Activated T-helper 17 cell treated with anti-CD3 and anti-CD28 coated beads, Interleukin-2, amount 50 U/mL, for 72 hours (primary cell): ENCODE measurements at regions not wholly inside any gene's neighbourhood (a gene's known extent, or its start where the extent isn't known, plus 50 kb on each side); places are given as distances from the start of the nearest gene placed in this dataset.

Experiments used
- ATAC-seq: fragments of 150-1000 bp; cut with Tn5 transposase; replicated peaks from 2 replicates; pipeline ENCODE4 v1.10.0; 2021; ENCODE audit warnings: mild to moderate bottlenecking, moderate library complexity
- H3K27ac Mint-ChIP-seq: one replicate; pipeline ENCODE4 v1.8.0; 2022; ENCODE audit warnings: mixed read lengths
- H3K27me3 Mint-ChIP-seq: one replicate; pipeline ENCODE4 v1.8.0; 2022; ENCODE audit warnings: mixed read lengths
- H3K36me3 Mint-ChIP-seq: one replicate; pipeline ENCODE4 v1.8.0; 2022; ENCODE audit warnings: low read depth, mild to moderate bottlenecking, mixed read lengths
- H3K4me1 Mint-ChIP-seq: one replicate; pipeline ENCODE4 v1.8.0; 2022; ENCODE audit warnings: mixed read lengths
- H3K4me3 Mint-ChIP-seq: one replicate; pipeline ENCODE4 v1.8.0; 2022; ENCODE audit warnings: mild to moderate bottlenecking, mixed read lengths
- H3K9me3 Mint-ChIP-seq: one replicate; pipeline ENCODE4 v1.8.0; 2022; ENCODE audit warnings: mixed read lengths

DNA sequence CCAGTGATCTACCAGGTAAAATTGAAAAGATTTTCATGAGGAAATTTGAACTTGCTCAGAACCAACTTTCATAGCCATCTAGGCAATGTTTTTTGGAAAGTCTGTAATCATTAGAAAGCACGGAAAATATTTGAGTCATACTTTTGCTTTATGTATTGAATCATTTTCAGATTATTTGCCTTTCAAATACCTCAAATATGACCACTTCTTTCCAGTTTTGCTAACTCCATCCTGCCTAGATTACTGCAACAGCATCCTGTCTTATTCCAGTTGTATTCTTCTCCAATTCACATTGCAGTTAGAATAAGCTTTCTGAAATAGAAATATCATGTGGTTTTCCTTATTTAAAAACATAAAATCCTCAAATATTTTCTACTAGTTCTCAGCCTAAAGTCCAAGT is 239.8 kb upstream of the FAR2 start:
- Mint-ChIP-seq H3K36me3 (no peaks in the 10 kb centered on the region), H3K4me1 (no peaks in the 10 kb centered on the region), H3K4me3 (no peak overlapping the region), H3K27ac (no peak overlapping the region), H3K9me3 (peaks cover 14% of the 10 kb centered on the region), H3K27me3 (no peaks in the 10 kb centered on the region)
- no peak for ATAC-seq

DNA sequence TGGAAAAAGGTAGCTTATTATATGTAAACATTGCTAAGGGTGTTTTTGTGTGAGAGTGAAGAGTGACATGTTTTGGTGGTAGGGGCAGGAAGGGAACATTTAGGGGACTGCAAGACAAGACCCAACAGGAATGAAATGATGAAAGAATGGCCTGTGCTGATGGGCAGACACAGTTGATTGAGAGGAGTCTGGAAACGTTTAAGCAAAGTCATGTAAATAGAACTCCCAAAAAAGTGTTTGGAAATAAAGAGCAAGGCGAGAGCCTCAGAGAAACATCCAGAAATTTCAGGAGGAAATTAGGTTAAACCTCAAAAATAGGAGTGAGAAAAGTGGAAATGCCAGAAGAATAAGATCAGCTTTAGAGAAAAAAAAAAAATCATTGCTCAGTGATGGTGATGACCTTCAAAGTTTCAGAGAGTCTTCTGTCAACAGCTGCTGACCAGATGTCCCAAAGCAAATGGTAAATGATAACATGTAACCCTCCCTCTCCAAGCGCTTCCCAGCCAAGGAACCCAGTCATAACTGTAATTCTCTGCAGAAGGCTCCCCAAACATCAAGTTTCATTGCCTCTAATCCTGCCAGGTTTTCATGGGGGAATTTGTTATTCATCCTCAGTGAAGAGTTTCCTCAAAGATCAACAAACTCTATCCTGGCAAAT is 223.2 kb upstream of the FAR2 start:
- H3K9me3 Mint-ChIP-seq: no peaks in the 10 kb centered on the region
- no peak overlapping the region for H3K4me3 Mint-ChIP-seq
- H3K27me3 Mint-ChIP-seq: peaks cover 1% of the 10 kb centered on the region
- no peaks in the 10 kb centered on the region for H3K36me3 Mint-ChIP-seq
- no peaks in the 10 kb centered on the region for H3K4me1 Mint-ChIP-seq
- H3K27ac Mint-ChIP-seq: no peak overlapping the region
- ATAC-seq: no peak

DNA sequence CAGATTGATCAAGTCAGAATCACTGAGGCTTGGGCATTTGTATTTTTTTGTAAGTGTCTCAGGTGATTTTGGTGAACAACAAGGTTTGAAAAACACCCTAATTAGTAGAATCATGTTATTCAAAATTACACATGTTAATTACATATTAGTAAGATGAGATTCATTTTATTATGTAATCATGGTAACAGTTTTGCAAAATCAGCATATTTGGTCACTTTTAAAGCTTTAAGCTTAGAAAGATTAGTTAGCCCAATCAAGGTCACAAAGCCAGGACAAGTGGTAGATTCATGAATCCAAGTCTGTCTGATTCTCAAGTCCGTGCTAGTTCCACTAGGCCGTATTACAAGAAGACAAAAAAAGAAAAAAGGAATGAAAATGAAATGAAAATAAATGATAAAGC is 218.4 kb upstream of the FAR2 start:
- no peak overlapping the region for H3K4me3 Mint-ChIP-seq
- peaks cover 4% of the 10 kb centered on the region for H3K27me3 Mint-ChIP-seq
- no peaks in the 10 kb centered on the region for H3K4me1 Mint-ChIP-seq
- ATAC-seq: no peak
- H3K27ac Mint-ChIP-seq: no peak overlapping the region
- no peaks in the 10 kb centered on the region for H3K36me3 Mint-ChIP-seq
- no peaks in the 10 kb centered on the region for H3K9me3 Mint-ChIP-seq

DNA sequence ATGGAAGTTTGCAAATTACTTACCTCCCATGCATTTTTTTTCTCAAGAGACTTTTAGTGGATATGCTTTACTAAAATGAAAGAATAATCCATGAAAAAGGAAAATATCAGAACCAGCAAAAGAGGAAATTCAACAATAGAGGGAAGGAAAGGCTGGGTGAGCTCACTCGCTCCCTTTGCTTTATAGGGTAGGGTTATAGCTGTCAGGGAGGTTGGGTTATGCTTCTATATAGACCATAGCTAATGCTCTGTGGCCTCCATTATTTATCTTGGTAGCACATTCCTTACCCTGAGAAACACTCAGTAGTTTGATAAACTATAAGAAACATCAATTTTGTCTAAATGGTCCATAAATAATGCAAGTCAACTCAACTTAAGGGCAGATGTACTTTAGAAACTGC is 215.9 kb upstream of the FAR2 start:
- Mint-ChIP-seq H3K9me3 (no peaks in the 10 kb centered on the region), H3K27me3 (peaks cover 4% of the 10 kb centered on the region), H3K4me1 (no peaks in the 10 kb centered on the region), H3K36me3 (no peaks in the 10 kb centered on the region), H3K4me3 (no peak overlapping the region), H3K27ac (no peak overlapping the region)
- ATAC-seq: no peak

DNA sequence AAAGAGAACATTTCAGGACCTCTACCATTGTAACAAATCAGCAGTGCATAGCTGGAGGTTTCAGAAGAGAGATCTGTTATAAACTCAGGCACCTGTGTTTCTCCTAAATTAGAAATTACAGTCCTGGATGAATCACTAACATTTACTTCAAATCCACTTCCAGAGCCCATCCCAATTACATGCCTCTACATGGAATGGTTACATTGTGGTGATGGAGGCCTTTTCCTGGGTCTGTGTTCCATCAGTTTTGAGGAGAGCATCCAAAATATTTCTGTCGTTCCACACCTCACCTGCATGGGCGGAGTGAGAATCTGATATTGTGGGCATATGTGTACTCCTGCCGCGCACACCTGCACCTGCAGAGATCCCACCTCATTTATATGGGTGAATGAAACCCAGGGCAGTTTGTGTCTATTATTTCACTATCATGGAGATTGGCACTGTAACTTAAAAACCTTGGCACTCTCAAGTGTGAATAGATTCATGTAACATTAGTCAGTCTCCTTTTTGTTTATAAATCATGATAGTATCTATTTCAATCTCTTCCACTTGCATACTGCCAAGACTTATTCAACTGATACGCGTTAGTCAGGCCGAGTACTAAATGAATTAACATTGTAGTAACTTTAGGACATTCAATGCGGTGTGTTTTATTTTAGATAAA is 215.1 kb upstream of the FAR2 start:
- no peaks in the 10 kb centered on the region for H3K9me3 Mint-ChIP-seq
- no peak overlapping the region for H3K4me3 Mint-ChIP-seq
- no peak overlapping the region for H3K27ac Mint-ChIP-seq
- no peaks in the 10 kb centered on the region for H3K36me3 Mint-ChIP-seq
- H3K27me3 Mint-ChIP-seq: peaks cover 4% of the 10 kb centered on the region
- ATAC-seq: no peak
- H3K4me1 Mint-ChIP-seq: no peaks in the 10 kb centered on the region

DNA sequence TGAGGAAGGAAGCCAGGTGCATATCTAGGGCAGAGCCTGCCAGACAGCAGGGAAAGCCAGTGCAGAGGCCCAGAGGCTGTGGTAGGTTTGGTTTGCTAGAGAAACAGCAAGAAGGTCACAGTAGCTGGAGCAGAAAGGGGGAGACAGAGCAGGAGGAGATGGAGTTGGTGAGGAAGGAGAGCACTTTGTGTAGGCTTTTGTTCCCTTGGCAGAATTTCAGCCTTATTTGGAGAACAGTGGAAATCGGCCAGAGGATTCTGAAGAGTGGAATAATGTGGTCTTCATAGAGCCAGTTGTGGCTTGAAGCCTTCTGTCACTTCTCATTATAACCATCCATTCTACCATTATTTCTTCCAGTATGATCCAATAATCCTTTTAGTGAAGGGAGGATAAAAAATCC is 212.9 kb upstream of the FAR2 start:
- H3K27ac Mint-ChIP-seq: no peak overlapping the region
- peaks cover 4% of the 10 kb centered on the region for H3K27me3 Mint-ChIP-seq
- ATAC-seq: no peak
- no peaks in the 10 kb centered on the region for H3K4me1 Mint-ChIP-seq
- no peaks in the 10 kb centered on the region for H3K36me3 Mint-ChIP-seq
- no peak overlapping the region for H3K4me3 Mint-ChIP-seq
- H3K9me3 Mint-ChIP-seq: no peaks in the 10 kb centered on the region

DNA sequence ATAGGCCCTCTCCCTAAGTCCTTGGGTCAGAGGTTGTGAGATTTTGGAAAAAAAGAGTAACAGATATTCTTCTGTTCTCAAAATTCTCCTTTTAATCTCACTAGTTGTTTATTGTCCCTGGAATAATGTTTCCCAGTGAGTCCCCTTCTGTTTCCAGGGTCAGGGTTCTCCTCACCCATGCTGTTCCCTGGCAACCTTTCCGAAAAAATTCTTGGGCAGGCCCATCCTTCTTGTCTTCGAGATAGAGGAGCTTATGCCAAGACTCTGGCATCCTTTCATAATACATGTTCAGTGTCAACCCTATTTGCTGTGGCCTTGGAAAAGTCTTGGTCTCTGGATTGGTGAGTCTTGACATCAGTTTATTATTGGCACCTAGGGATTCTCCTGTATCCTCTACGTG is 212.4 kb upstream of the FAR2 start:
- Mint-ChIP-seq H3K4me1 (no peaks in the 10 kb centered on the region), H3K36me3 (no peaks in the 10 kb centered on the region), H3K9me3 (no peaks in the 10 kb centered on the region), H3K4me3 (no peak overlapping the region), H3K27me3 (peaks cover 4% of the 10 kb centered on the region), H3K27ac (no peak overlapping the region)
- ATAC-seq: no peak

DNA sequence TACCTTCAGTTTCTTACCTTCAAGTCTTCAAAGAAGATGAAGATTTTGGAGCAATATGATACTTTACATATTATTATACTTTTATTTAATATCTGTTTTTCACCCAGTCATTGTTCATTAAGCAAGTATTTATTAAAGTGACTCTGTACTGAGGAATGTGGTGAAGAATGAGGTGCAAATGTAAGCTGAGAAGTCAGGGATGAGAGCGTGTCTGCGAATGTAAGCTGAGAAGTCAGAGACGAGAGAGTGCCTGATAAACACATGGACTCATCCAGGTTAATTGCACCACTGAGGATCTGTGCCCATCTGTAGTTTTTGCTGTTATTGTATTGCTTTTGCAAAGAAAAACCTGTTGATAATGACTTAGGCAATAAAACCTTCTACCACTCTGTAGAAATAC is 211.9 kb upstream of the FAR2 start:
- Mint-ChIP-seq H3K27me3 (peaks cover 4% of the 10 kb centered on the region), H3K9me3 (no peaks in the 10 kb centered on the region), H3K4me3 (no peak overlapping the region), H3K27ac (no peak overlapping the region), H3K4me1 (no peaks in the 10 kb centered on the region), H3K36me3 (no peaks in the 10 kb centered on the region)
- no peak for ATAC-seq

DNA sequence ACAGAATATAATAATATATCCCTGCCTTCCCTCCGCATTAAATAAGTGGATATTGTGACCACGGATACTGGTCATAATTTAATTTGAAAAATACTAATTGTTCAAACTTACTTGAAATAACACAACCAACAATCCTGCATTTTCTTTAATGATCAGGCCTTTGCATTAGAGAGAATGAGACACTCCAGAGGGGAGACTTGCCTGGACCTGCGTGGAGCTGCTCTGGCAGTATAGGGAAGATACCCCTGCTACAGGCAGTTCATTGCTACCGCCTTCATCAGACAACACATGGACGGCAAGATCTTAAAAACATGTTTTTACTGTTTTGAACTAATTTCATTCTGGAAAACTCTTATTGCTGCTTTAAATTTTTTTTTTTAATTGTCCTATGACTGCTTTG is 211.0 kb upstream of the FAR2 start:
- Mint-ChIP-seq H3K9me3 (no peaks in the 10 kb centered on the region), H3K36me3 (no peaks in the 10 kb centered on the region), H3K27me3 (peaks cover 4% of the 10 kb centered on the region), H3K4me3 (no peak overlapping the region), H3K27ac (no peak overlapping the region), H3K4me1 (no peaks in the 10 kb centered on the region)
- ATAC-seq: no peak

DNA sequence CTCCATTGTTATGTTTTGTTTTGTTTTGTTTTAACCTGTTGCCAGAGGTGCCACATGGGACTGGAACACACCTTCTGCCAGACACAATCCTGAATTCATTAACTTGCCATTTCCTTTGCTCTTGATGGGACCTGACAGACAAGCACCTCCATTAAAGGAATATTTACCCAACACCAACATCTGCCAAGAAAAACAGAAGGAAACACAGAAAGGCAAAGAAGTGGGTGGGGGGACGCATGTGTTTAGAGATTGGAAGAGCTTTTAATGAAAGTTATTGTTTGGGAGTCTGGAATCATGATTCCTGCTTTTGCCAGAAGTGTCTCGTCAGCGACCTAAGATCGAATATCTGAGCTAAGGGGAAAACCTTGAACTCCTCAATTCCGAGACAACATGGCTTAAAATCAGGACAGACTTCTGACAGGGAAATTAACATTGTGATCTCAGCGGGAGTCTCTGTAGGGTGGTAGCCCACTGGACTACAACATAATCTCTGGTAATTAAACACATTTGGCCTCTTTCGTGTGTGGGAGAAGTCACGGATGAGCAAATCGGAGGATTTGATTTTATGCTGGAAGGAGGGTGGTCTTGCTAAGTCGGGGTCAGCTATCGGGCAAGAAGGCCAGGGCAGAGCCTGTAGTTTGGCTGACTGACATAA is 210.4 kb upstream of the FAR2 start:
- Mint-ChIP-seq H3K4me1 (no peaks in the 10 kb centered on the region), H3K9me3 (no peaks in the 10 kb centered on the region), H3K27me3 (peaks cover 5% of the 10 kb centered on the region), H3K4me3 (no peak overlapping the region), H3K27ac (no peak overlapping the region), H3K36me3 (no peaks in the 10 kb centered on the region)
- no peak for ATAC-seq

DNA sequence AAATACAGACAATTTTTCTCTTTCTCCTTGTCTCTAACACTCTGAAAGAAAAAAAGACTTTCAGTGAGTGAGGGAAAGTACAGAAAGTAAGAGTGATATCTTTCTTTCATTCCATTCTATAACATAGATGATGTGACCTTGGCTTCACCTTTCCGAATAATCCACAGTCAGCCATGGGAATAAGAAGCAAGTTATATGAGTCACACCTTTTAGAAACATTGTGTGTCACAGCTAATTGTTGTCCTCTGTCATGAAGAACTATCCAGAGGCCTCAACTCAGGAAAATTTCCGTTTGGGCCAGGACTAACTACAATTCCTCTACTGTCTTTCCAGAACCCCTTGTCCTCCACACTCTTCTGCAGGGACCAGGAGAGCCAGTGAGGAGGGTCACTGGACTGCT is 209.7 kb upstream of the FAR2 start:
- H3K36me3 Mint-ChIP-seq: no peaks in the 10 kb centered on the region
- H3K27ac Mint-ChIP-seq: no peak overlapping the region
- no peaks in the 10 kb centered on the region for H3K4me1 Mint-ChIP-seq
- no peak overlapping the region for H3K4me3 Mint-ChIP-seq
- ATAC-seq: no peak
- peaks cover 7% of the 10 kb centered on the region for H3K27me3 Mint-ChIP-seq
- H3K9me3 Mint-ChIP-seq: no peaks in the 10 kb centered on the region

DNA sequence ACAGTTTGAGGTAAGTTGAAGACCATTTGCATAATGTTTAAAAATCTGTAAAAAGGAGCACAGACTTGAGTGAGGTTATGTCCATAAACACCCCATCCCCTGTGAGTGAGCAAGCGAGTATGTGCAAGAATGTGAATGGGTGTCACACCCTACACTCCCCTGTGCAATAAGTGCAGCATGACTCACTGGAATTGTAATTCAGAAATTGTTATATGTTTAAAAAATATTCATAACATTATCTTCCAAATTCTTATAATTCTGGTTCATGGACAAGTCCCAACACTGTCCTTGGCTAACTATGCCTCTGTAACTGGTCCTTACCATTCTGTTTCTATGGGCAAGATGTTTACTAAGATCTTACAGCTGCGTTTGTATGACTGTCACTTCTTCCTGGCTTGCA is 207.8 kb upstream of the FAR2 start:
- no peaks in the 10 kb centered on the region for H3K36me3 Mint-ChIP-seq
- no peak overlapping the region for H3K4me3 Mint-ChIP-seq
- no peak overlapping the region for H3K27ac Mint-ChIP-seq
- ATAC-seq: no peak
- no peaks in the 10 kb centered on the region for H3K9me3 Mint-ChIP-seq
- H3K27me3 Mint-ChIP-seq: peaks cover 7% of the 10 kb centered on the region
- no peaks in the 10 kb centered on the region for H3K4me1 Mint-ChIP-seq

DNA sequence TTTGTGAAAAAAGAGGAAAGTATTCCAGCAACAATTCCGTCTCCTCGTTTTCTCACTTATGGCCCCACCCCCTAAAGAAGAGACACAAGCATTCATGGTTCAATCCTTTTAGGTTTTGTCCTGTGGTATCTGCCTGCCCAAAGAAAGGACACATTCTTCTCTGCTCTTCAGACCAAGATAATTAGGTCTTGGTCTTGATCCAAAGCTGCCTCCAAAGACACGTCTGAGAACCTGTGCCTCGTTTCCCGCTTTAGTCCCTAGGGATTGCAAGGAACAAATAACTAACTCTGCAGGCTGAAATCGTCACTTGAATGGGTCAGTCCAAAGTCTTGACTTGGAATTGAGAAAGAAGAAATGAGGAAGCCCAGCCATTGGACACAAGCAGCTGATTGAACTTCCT is 202.7 kb upstream of the FAR2 start:
- H3K4me1 Mint-ChIP-seq: no peaks in the 10 kb centered on the region
- no peak overlapping the region for H3K27ac Mint-ChIP-seq
- no peaks in the 10 kb centered on the region for H3K36me3 Mint-ChIP-seq
- peaks cover 7% of the 10 kb centered on the region for H3K27me3 Mint-ChIP-seq
- ATAC-seq: no peak
- H3K4me3 Mint-ChIP-seq: no peak overlapping the region
- H3K9me3 Mint-ChIP-seq: no peaks in the 10 kb centered on the region

DNA sequence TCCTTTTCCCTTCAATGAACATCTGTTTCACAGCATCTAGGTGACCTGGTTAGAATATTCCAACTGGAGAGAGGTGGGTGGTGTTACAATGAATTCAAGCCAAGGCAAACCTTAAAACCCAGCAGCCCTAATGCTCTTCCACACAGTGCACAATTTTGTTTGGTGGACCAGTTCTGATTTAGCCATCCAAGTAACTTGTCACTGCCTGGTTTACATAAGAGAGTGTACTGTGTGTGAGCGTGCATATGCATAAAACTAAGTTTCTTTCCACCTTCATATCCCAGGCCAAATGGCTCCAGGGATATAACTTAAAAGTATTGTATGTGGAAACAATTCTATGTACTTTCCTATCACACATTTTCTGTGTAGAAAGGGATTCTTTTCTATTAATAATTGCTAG is 200.4 kb upstream of the FAR2 start:
- Mint-ChIP-seq H3K9me3 (no peaks in the 10 kb centered on the region), H3K27me3 (peaks cover 8% of the 10 kb centered on the region), H3K36me3 (no peaks in the 10 kb centered on the region), H3K4me1 (no peaks in the 10 kb centered on the region), H3K27ac (no peak overlapping the region), H3K4me3 (no peak overlapping the region)
- ATAC-seq: no peak

DNA sequence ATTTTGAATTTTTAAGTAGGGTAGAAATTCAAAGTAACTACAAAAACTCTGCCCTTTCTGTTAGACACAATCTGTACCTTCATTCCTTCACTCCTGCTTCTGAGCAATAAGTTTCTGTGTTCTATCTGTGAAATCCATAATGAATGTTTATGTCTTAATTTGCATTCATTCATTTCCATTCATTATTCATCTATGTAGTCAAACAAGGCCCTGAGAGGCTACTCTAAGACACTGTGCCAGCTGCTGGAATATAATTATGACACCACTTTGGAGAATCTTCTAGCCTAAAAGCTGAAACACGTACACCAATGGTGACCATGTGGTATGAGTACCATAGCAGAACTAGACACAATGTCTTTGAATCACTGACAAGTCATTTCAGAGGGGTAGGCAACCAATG is 199.9 kb upstream of the FAR2 start:
- H3K4me3 Mint-ChIP-seq: no peak overlapping the region
- H3K36me3 Mint-ChIP-seq: no peaks in the 10 kb centered on the region
- peaks cover 8% of the 10 kb centered on the region for H3K27me3 Mint-ChIP-seq
- H3K27ac Mint-ChIP-seq: no peak overlapping the region
- no peaks in the 10 kb centered on the region for H3K4me1 Mint-ChIP-seq
- H3K9me3 Mint-ChIP-seq: no peaks in the 10 kb centered on the region
- ATAC-seq: no peak
